MM.1S (cell line): ENCODE measurements at regions not wholly inside any gene's neighbourhood (a gene's known extent, or its start where the extent isn't known, plus 50 kb on each side); places are given as distances from the start of the nearest gene placed in this dataset.

Experiments used
- EZH2 ChIP-seq: fragments of 300-600 bp; sonication (generic); optimal IDR thresholded peaks from 2 replicates; pipeline ENCODE3; 2017; ENCODE audit warnings: low read depth, mild to moderate bottlenecking, antibody characterized with exemption, low read length, mixed read lengths
- EZH2phosphoT487 ChIP-seq: fragments of 300-600 bp; sonication (generic); IDR thresholded peaks from 2 replicates; pipeline ENCODE4 v1.6.1; 2018; ENCODE audit warnings: antibody characterized with exemption, low read length
- TF ChIP-seq, protein P1 (sequence below): fragments of 300-600 bp; sonication (generic); IDR thresholded peaks from 2 replicates; pipeline ENCODE4 v1.5.1; 2016; ENCODE audit warnings: antibody characterized with exemption, low read length, mixed read lengths

DNA sequence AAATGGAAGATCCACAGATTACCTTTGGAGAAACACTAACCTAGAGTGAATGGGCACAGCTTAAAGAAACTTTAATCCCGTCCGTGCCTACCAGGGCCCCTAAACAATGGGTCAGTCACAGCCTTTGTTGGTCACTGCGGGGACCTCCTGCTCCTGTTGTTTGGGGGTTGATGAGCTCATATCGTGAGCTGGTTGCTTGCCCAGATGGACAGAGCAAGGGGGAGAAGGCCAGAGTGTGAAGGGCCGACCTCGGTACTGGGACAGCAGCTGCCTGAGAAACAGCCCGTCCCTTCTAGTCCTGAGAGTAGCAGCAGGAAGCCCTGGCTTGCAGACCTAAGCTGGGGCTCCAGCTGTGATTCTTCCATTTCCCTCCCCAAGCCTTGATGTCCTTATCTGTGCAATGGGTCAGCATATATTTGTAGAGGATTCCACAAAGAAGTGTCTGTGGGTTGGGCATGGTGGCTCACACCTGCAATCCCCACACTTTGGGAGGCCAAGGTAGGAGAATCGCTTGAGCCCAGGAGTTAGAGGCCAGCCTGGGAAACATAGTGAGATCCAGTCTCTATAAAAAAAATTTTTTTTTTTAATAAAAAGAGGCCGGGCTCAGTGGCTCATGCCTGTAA is 69.6 kb upstream of the SLC34A2 start:
- TF ChIP-seq, protein P1, sequence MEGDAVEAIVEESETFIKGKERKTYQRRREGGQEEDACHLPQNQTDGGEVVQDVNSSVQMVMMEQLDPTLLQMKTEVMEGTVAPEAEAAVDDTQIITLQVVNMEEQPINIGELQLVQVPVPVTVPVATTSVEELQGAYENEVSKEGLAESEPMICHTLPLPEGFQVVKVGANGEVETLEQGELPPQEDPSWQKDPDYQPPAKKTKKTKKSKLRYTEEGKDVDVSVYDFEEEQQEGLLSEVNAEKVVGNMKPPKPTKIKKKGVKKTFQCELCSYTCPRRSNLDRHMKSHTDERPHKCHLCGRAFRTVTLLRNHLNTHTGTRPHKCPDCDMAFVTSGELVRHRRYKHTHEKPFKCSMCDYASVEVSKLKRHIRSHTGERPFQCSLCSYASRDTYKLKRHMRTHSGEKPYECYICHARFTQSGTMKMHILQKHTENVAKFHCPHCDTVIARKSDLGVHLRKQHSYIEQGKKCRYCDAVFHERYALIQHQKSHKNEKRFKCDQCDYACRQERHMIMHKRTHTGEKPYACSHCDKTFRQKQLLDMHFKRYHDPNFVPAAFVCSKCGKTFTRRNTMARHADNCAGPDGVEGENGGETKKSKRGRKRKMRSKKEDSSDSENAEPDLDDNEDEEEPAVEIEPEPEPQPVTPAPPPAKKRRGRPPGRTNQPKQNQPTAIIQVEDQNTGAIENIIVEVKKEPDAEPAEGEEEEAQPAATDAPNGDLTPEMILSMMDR, result no peak
- TF ChIP-seq EZH2phosphoT487, result no peak
- no peak for TF ChIP-seq EZH2
